BJ (cell line): ENCODE measurements at regions not wholly inside any gene's neighbourhood (a gene's known extent, or its start where the extent isn't known, plus 50 kb on each side); places are given as distances from the start of the nearest gene placed in this dataset.

Experiments
- CTCF ChIA-PET: fragments of 350-600 bp; formaldehyde crosslinking; extraction: SDS; loops from one replicate; lab custom pipeline; 2021; ENCODE audit warnings: antibody characterized with exemption, inconsistent platforms; lab: Yijun Ruan, JAX
- POLR2A ChIA-PET: fragments of 300-600 bp; sonication (Branson Sonifier 250); formaldehyde crosslinking; extraction: SDS; loops from one replicate; lab custom pipeline; 2021; ENCODE audit warnings: antibody characterized with exemption; lab: Charles Lee
- DNase-seq: peaks from one replicate; pipeline ENCODE4 v3.0.0-alpha.2; 2011; ENCODE audit warnings: low read depth
- H3K27me3 ChIP-seq: 2 replicates; pipeline ENCODE4 v1.6.0; 2011; ENCODE audit warnings: low read length; ENCODE audit not compliant: control insufficient read depth, insufficient read depth
- H3K36me3 ChIP-seq: 2 replicates; pipeline ENCODE4 v1.5.1; 2011; ENCODE audit warnings: low read length; ENCODE audit not compliant: control insufficient read depth, insufficient read depth
- H3K4me3 ChIP-seq: 2 replicates; pipeline ENCODE4 v1.5.1; 2011; ENCODE audit warnings: low read depth, mild to moderate bottlenecking, control low read depth, low read length
- TF ChIP-seq, protein P1 (sequence below): IDR thresholded peaks from 2 replicates; pipeline ENCODE4 v1.5.1; 2011; ENCODE audit warnings: low read depth, mild to moderate bottlenecking, control low read depth, inconsistent platforms, low read length, moderate library complexity; ENCODE audit not compliant: insufficient read depth

DNA sequence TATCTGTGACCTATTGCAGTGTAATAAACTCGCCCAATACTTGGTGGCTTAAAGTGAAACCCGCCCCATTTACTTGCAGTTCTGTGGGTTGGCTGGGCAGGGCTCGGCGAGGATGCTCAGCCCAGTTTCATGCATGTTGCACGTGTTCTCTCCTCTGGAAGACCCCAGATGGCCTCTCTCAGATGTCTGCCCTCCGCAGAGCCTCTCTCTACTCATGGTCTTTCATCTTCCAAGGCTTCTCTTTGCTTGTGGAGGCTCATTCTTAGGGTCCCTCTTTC lies 251.4 kb downstream of the SOD2 start:
- Histone ChIP-seq H3K27me3 (no peaks in the 10 kb centered on the region), H3K4me3 (no peak overlapping the region), H3K36me3 (no peaks in the 10 kb centered on the region)
- POLR2A ChIA-PET: no interaction called here
- DNase-seq: no peak
- TF ChIP-seq, protein P1, sequence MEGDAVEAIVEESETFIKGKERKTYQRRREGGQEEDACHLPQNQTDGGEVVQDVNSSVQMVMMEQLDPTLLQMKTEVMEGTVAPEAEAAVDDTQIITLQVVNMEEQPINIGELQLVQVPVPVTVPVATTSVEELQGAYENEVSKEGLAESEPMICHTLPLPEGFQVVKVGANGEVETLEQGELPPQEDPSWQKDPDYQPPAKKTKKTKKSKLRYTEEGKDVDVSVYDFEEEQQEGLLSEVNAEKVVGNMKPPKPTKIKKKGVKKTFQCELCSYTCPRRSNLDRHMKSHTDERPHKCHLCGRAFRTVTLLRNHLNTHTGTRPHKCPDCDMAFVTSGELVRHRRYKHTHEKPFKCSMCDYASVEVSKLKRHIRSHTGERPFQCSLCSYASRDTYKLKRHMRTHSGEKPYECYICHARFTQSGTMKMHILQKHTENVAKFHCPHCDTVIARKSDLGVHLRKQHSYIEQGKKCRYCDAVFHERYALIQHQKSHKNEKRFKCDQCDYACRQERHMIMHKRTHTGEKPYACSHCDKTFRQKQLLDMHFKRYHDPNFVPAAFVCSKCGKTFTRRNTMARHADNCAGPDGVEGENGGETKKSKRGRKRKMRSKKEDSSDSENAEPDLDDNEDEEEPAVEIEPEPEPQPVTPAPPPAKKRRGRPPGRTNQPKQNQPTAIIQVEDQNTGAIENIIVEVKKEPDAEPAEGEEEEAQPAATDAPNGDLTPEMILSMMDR: no peak
- CTCF ChIA-PET: no interaction called here

DNA sequence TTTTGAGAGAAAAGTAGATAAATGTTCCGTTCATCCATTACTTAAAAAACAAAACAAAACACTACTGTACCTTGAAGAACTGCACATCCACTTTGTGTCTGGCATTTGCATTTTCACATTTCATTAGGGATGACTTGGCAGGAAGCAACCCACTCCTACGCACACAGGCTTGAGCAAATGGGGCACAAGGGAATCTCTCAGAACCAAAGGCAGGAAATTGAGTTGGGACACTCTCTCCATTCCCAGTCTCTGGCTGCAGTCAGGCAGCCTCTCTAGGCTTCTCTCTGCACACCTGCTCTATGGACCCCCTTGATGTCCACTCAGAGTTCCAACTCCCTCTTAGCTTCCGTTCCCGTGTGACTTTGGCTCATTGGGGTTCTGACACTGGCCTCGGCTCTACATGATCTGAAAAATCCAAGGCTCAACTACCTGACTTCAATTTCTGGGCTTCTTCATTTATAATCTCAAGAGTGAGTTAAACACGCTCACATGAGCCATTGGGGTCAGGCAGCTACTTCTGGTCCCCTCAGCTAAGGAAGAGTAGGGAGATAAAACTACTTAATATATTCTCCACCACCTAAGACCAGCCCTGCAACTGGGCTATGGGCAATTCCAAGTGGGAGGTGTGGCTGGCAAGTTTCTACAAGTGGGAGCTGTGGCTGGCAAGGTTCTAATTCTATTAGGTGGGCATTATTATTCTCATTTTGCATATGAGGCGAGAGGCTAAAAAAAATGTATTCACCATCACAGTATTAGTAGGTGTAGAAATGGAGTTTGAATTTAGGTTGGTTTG lies 251.9 kb downstream of the SOD2 start:
- ChIA-PET POLR2A (no interaction called here), CTCF (no interaction called here)
- H3K36me3 ChIP-seq: no peaks in the 10 kb centered on the region
- no peak for DNase-seq
- H3K4me3 ChIP-seq: no peak overlapping the region
- TF ChIP-seq, protein P1: no peak
- H3K27me3 ChIP-seq: no peaks in the 10 kb centered on the region

DNA sequence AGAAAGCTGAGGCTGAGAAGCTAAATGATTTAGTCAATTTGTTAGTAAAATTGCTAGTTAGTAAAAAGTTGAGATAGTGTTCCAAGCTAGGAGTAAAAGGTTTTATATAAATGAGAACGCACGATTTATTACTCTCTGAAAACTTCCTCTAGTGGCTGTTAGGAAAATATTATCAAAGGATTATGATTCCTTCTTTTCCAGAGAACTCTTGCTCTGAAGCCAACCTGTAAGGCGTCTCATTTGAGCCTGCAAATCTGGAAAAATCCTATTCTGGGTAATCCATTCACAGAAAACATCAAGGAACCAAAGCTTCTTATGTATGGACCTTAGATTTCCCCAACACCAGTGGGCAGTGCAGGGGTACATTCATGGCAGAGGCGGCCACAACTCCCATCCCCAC lies 252.7 kb downstream of the SOD2 start:
- H3K36me3 ChIP-seq: no peaks in the 10 kb centered on the region
- TF ChIP-seq, protein P1: no peak
- H3K27me3 ChIP-seq: no peaks in the 10 kb centered on the region
- no peak for DNase-seq
- H3K4me3 ChIP-seq: no peak overlapping the region
- ChIA-PET POLR2A (no interaction called here), CTCF (no interaction called here)

DNA sequence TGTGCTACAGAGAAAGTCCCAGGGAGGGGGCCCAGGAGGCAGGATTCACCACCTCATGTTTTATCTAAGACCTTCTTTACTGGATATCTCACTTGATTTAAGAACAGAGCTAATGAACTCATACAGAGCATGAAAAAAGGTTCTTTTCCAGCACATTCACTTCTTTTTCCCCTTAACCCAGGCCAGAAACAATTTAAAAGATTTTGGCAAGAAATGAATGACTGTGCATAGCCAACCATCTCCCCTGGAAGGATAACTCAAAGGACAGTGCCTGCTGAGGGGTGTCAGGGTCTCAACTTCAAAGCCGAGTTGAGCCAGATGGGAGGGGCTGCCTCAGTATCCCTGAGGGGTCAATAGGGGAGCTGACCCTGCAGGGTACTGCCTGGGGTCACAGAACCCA lies 253.4 kb downstream of the SOD2 start:
- ChIA-PET CTCF (interaction anchor here (0.6 kb wide), 1 partner anchor 119 kb away, joined by 4 read pairs; no protein-coding TSS in a partner anchor), POLR2A (no interaction called here)
- Histone ChIP-seq H3K27me3 (no peaks in the 10 kb centered on the region), H3K36me3 (no peaks in the 10 kb centered on the region), H3K4me3 (no peak overlapping the region)
- TF ChIP-seq, protein P1: no peak
- no peak for DNase-seq

DNA sequence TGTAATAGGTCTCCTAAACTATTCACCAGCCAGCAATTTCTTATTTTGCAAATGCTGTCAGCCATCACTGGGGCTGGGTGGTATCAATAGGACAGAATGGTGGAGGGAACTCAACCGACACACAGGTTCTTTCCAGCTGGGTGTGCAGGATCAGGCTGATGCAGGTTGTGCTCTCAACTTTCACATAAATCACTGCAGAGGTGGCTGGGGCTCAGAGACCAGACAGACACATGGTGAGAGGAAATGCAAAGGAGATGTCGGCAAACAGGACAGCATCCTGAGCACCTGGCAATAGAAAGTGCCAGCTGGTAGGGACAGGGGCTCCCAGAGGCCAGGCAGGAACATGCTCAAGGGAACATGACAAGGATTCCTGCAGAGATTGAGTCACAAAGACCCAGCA lies 254.9 kb downstream of the SOD2 start:
- TF ChIP-seq, protein P1: no peak
- no peak for DNase-seq
- H3K36me3 ChIP-seq: no peaks in the 10 kb centered on the region
- H3K4me3 ChIP-seq: no peak overlapping the region
- no peaks in the 10 kb centered on the region for H3K27me3 ChIP-seq
- ChIA-PET POLR2A (no interaction called here), CTCF (interaction anchor here (0.9 kb wide), 1 partner anchor 19 kb away, joined by 3 read pairs; no protein-coding TSS in a partner anchor)
